ENCODE measurements at regions not wholly inside any gene's neighbourhood (a gene's known extent, or its start where the extent isn't known, plus 50 kb on each side); places are given as distances from the start of the nearest gene placed in this dataset.
"Not testable (repeated sequence)": the region's sequence is repeated elsewhere in the genome, so short reads cannot be mapped to it uniquely, and the experiment has no call there.

- H3K27ac Mint-ChIP-seq, result no peak overlapping the region
- H3K9me3 Mint-ChIP-seq (ENCODE audit: insufficient read depth), result no peaks in the 10 kb centered on the region
- ChIA-PET POLR2A (no interaction called here), CTCF (no interaction called here)
- H3K4me3 Mint-ChIP-seq, result no peak overlapping the region
- peaks cover 35% of the 10 kb centered on the region for H3K36me3 Mint-ChIP-seq (ENCODE audit: low read depth)
- H3K27me3 Mint-ChIP-seq (ENCODE audit: low read depth), result no peaks in the 10 kb centered on the region
- no peaks in the 10 kb centered on the region for H3K4me1 Mint-ChIP-seq (ENCODE audit: low read depth)
- no peak for ATAC-seq
- DNase-seq, result no peak
These were observed 52.0 kb downstream of the PRORP start for GRCh38 chr14:35174342-35174741.

DNA sequence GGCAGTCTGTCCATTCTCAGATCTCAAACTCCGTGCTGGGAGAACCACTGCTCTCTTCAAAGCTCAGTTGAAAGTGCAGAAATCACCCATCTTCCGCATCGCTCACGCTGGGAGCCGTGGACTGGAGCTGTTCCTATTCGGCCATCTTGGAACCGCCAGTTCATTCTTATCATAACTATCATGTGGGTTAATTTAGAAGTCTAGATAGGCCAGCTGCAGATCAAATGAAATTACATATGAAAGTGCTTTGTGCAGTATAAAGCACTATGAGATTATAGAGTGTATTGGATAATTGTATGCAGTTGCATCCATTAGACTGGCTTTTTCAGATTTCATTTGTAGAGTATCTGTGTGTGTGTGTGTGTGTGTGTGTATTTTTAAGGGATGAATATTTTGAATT is 57.8 kb downstream of the PRORP start:
- Mint-ChIP-seq H3K27ac (no peak overlapping the region), H3K9me3 (ENCODE audit: insufficient read depth) (no peaks in the 10 kb centered on the region), H3K36me3 (ENCODE audit: low read depth) (peaks cover 13% of the 10 kb centered on the region), H3K4me3 (no peak overlapping the region), H3K4me1 (ENCODE audit: low read depth) (no peaks in the 10 kb centered on the region), H3K27me3 (ENCODE audit: low read depth) (no peaks in the 10 kb centered on the region)
- CTCF ChIA-PET, result no interaction called here
- POLR2A ChIA-PET, result no interaction called here
- no peak for ATAC-seq
- DNase-seq, result no peak

- DNase-seq; H3K4me3 Mint-ChIP-seq; H3K4me1 Mint-ChIP-seq (ENCODE audit: low read depth); ATAC-seq; CTCF ChIA-PET; H3K27me3 Mint-ChIP-seq (ENCODE audit: low read depth); POLR2A ChIA-PET; H3K27ac Mint-ChIP-seq; H3K9me3 Mint-ChIP-seq (ENCODE audit: insufficient read depth): not testable (repeated sequence)
- H3K36me3 Mint-ChIP-seq (ENCODE audit: low read depth), result peaks cover 11% of the 10 kb centered on the region
These were observed 62.5 kb downstream of the PRORP start for GRCh38 chr14:35184891-35185290.

GRCh38 chr14:35189422-35189821 is 67.1 kb downstream of the PRORP start:
- DNase-seq (no peak), ATAC-seq (no peak)
- no peaks in the 10 kb centered on the region for H3K9me3 Mint-ChIP-seq (ENCODE audit: insufficient read depth)
- no peak overlapping the region for H3K27ac Mint-ChIP-seq
- ChIA-PET CTCF (no interaction called here), POLR2A (no interaction called here)
- H3K36me3 Mint-ChIP-seq (ENCODE audit: low read depth), result peaks cover 30% of the 10 kb centered on the region
- no peak overlapping the region for H3K4me3 Mint-ChIP-seq
- H3K4me1 Mint-ChIP-seq (ENCODE audit: low read depth), result no peaks in the 10 kb centered on the region
- H3K27me3 Mint-ChIP-seq (ENCODE audit: low read depth), result no peaks in the 10 kb centered on the region

DNA sequence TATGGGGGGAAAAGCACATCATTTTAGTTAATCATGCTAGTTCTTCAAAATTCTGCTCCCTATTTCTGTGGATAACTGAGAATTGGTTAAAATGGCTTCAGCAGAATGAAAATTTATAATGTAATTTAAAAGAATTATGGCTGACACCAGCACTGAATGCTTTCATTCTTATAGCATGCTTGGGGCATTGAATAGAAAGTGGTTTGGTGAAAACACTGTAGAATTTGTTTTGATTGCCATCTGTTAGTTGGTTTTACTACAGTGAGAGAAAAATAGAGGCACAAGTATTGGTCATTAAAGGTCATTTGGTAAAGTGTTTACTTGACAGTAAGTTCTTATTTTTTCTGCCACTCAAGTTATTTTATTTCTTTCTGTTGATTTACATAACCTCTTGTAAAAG is 70.8 kb downstream of the PRORP start:
- peaks cover 5% of the 10 kb centered on the region for H3K4me1 Mint-ChIP-seq (ENCODE audit: low read depth)
- ATAC-seq, result no peak
- ChIA-PET POLR2A (no interaction called here), CTCF (no interaction called here)
- no peak overlapping the region for H3K4me3 Mint-ChIP-seq
- H3K27me3 Mint-ChIP-seq (ENCODE audit: low read depth), result no peaks in the 10 kb centered on the region
- DNase-seq, result no peak
- H3K27ac Mint-ChIP-seq, result no peak overlapping the region
- no peaks in the 10 kb centered on the region for H3K9me3 Mint-ChIP-seq (ENCODE audit: insufficient read depth)
- peaks cover 28% of the 10 kb centered on the region for H3K36me3 Mint-ChIP-seq (ENCODE audit: low read depth)

DNA sequence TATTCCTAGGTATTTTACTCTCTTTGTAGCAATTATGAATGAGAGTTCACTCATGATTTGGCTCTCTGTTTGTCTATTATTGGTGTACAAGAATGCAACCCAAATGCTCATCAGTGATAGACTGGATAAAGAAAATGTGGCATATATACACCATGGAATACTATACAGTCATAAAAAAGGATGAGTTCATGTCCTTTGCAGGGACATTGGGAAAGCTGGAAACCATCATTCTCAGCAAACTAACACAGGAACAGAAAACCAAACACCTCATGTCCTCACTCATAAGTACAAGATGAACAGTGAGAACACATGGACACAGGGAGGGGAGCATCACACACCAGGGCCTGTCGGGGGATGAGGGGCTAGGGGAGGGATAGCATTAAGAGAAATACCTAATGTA is 71.8 kb downstream of the PRORP start:
- H3K27me3 Mint-ChIP-seq (ENCODE audit: low read depth); H3K4me1 Mint-ChIP-seq (ENCODE audit: low read depth); CTCF ChIA-PET; ATAC-seq; POLR2A ChIA-PET; DNase-seq; H3K9me3 Mint-ChIP-seq (ENCODE audit: insufficient read depth); H3K27ac Mint-ChIP-seq; H3K4me3 Mint-ChIP-seq: not testable (repeated sequence)
- peaks cover 28% of the 10 kb centered on the region for H3K36me3 Mint-ChIP-seq (ENCODE audit: low read depth)

DNA sequence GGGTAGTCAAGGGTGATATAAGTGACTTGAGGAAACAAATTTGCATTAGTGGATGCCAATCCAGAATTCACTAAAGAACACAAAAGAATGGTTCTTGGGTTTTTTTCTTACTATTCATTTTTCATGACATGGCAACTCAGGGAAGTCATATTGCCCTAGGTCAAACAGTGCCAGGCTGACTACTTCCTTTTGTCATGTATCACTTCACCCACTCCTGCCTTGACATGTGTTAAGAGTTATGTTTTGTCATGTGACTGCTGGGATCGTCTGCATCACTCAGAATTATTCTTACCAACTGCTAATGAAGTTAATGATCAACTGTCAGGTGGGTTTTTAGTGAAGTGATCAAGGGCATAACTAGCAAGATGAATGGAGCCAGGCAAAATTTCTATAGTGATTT is 74.2 kb downstream of the PRORP start:
- no peaks in the 10 kb centered on the region for H3K27me3 Mint-ChIP-seq (ENCODE audit: low read depth)
- peaks cover 27% of the 10 kb centered on the region for H3K36me3 Mint-ChIP-seq (ENCODE audit: low read depth)
- H3K27ac Mint-ChIP-seq, result no peak overlapping the region
- DNase-seq (no peak), ATAC-seq (no peak)
- H3K9me3 Mint-ChIP-seq (ENCODE audit: insufficient read depth), result no peaks in the 10 kb centered on the region
- peaks cover 11% of the 10 kb centered on the region for H3K4me1 Mint-ChIP-seq (ENCODE audit: low read depth)
- H3K4me3 Mint-ChIP-seq, result no peak overlapping the region
- ChIA-PET POLR2A (no interaction called here), CTCF (no interaction called here)

DNA sequence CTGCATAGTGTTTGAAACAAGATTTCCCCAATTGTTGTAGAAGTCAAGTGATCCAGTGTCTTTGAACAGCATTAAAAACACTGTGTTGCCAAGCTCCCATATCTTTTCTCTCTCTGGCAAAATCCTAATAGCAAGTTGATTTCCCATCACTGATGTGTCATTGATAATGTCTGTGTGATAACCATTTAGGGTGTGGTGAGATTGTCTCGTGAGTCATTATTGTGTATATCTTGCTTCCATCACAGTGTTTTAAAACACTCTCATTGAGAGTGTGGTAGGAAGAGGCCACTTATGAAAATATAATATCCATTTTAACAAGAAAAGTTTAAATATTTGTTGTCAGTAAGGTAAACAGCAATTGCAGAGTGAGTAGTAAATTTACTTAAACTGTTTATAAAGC is 74.7 kb downstream of the PRORP start:
- Mint-ChIP-seq H3K27ac (no peak overlapping the region), H3K36me3 (ENCODE audit: low read depth) (peaks cover 23% of the 10 kb centered on the region), H3K27me3 (ENCODE audit: low read depth) (no peaks in the 10 kb centered on the region), H3K4me3 (no peak overlapping the region), H3K4me1 (ENCODE audit: low read depth) (peaks cover 12% of the 10 kb centered on the region), H3K9me3 (ENCODE audit: insufficient read depth) (no peaks in the 10 kb centered on the region)
- no peak for ATAC-seq
- DNase-seq, result no peak
- ChIA-PET CTCF (no interaction called here), POLR2A (no interaction called here)

GRCh38 chr14:35201066-35201465 is 78.7 kb downstream of the PRORP start:
- Mint-ChIP-seq H3K4me3 (no peak overlapping the region), H3K27me3 (ENCODE audit: low read depth) (no peaks in the 10 kb centered on the region), H3K27ac (no peak overlapping the region), H3K36me3 (ENCODE audit: low read depth) (peaks cover 9% of the 10 kb centered on the region), H3K9me3 (ENCODE audit: insufficient read depth) (no peaks in the 10 kb centered on the region), H3K4me1 (ENCODE audit: low read depth) (peaks cover 31% of the 10 kb centered on the region)
- CTCF ChIA-PET, result interaction anchor here (2.3 kb wide), 1 partner anchor 29 kb away, joined by 8 read pairs; no protein-coding TSS in a partner anchor
- DNase-seq (no peak), ATAC-seq (no peak)
- POLR2A ChIA-PET, result interaction anchor here (0.7 to 1.6 kb wide), 2 partner anchors 87 to 204 kb away, joined by 3 to 5 read pairs; partner anchors contain the start of gene NFKBIA

GRCh38 chr14:35202195-35202594 is 79.8 kb downstream of the PRORP start:
- CTCF ChIA-PET, result interaction anchor here (1.3 to 2.3 kb wide), 5 partner anchors 12 to 219 kb away, joined by 3 to 9 read pairs (median 6); no protein-coding TSS in a partner anchor
- Mint-ChIP-seq H3K27me3 (ENCODE audit: low read depth) (no peaks in the 10 kb centered on the region), H3K4me1 (ENCODE audit: low read depth) (peaks cover 27% of the 10 kb centered on the region), H3K4me3 (no peak overlapping the region), H3K9me3 (ENCODE audit: insufficient read depth) (no peaks in the 10 kb centered on the region), H3K27ac (no peak overlapping the region), H3K36me3 (ENCODE audit: low read depth) (peaks cover 6% of the 10 kb centered on the region)
- ATAC-seq, result no peak
- POLR2A ChIA-PET, result interaction anchor here (0.6 to 1.6 kb wide), 2 partner anchors 203 to 215 kb away, joined by 4 to 5 read pairs; partner anchors contain the start of gene NFKBIA
- no peak for DNase-seq

DNA sequence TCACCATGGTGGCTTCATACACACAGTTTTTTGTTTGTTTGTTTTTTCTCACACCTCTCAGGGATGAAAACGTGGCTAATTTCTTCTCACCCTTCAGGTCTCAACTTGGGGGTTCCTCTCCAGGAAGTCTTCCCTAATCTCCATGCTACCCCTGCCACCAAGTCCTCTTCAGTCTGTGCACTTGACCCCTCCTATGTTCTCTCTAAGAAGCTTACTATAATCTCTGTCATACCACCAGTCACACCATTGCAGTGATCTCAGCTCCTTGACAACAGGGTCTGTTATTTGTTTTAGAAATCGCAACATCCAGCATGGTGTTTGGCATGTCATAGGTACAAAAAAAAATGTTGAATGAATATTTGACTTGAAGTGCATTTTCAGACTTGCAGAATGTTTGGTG is 83.4 kb downstream of the PRORP start:
- Mint-ChIP-seq H3K27me3 (ENCODE audit: low read depth) (no peaks in the 10 kb centered on the region), H3K9me3 (ENCODE audit: insufficient read depth) (no peaks in the 10 kb centered on the region), H3K36me3 (ENCODE audit: low read depth) (peaks cover 6% of the 10 kb centered on the region), H3K4me3 (no peak overlapping the region), H3K27ac (no peak overlapping the region), H3K4me1 (ENCODE audit: low read depth) (peaks cover 29% of the 10 kb centered on the region)
- ChIA-PET CTCF (interaction anchor here (1.4 kb wide), 1 partner anchor 9 kb away, joined by 3 read pairs; no protein-coding TSS in a partner anchor), POLR2A (no interaction called here)
- DNase-seq (no peak), ATAC-seq (no peak)

DNA sequence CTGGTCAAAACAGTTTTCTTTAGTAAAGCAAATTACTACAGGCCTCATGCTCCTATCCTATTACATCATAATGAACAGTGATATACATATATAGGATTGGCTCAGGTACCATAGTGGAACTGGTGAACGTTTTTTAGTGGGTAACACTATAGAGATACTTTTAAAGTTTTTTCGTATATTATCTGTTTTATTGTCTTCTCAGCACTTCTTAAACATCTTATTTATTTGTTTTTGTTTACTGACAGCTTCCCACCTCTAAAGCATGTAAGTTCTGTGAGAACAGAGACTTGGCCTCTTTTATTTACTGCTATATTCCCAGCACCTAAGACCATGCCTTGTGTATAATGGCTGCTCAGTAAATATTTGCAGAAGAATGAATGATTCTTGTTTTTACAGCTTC is 81.1 kb upstream of the PSMA6 start:
- H3K4me3 Mint-ChIP-seq, result no peak overlapping the region
- no peaks in the 10 kb centered on the region for H3K36me3 Mint-ChIP-seq (ENCODE audit: low read depth)
- CTCF ChIA-PET, result interaction anchor here (2.1 kb wide), 1 partner anchor 19 kb away, joined by 11 read pairs; no protein-coding TSS in a partner anchor
- DNase-seq, result no peak
- ATAC-seq, result no peak
- peaks cover 14% of the 10 kb centered on the region for H3K4me1 Mint-ChIP-seq (ENCODE audit: low read depth)
- no peak overlapping the region for H3K27ac Mint-ChIP-seq
- no peaks in the 10 kb centered on the region for H3K9me3 Mint-ChIP-seq (ENCODE audit: insufficient read depth)
- no peaks in the 10 kb centered on the region for H3K27me3 Mint-ChIP-seq (ENCODE audit: low read depth)
- POLR2A ChIA-PET, result interaction anchor here (0.6 kb wide), 1 partner anchor 200 kb away, joined by 3 read pairs; no protein-coding TSS in a partner anchor

DNA sequence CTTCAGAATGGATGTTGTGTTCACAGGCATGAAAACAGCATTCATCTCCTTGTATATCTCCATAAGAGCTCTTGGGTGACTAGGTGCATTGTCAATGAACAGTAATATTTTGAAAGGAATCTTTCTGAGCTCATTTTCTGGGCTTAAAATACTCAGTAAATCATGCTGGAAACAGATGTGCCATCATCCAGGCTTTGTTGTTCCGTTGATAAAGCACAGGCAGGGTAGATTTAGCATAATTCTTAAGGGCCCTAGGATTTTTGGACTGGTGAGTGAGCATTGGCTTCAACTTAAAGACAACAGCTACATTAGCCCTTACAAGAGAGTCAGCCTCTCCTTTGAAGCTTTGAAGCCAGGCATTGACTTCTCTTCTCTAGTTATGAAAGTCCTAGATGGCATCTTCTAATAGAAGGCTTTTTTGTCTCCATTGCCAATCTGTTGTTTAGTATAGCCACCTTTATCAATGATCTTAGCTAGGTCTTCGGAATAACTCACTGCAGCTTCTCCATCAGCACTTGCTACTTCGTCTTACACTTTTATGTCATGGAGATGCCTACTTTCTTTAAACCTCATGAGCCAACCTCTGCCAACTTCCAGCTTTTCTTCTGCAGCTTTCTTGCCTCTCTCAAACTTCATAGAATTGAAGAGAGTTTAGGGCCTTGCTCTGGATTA is 79.6 kb upstream of the PSMA6 start:
- H3K27me3 Mint-ChIP-seq (ENCODE audit: low read depth), result no peaks in the 10 kb centered on the region
- no peak overlapping the region for H3K27ac Mint-ChIP-seq
- no peak overlapping the region for H3K4me3 Mint-ChIP-seq
- H3K36me3 Mint-ChIP-seq (ENCODE audit: low read depth), result no peaks in the 10 kb centered on the region
- no peaks in the 10 kb centered on the region for H3K9me3 Mint-ChIP-seq (ENCODE audit: insufficient read depth)
- H3K4me1 Mint-ChIP-seq (ENCODE audit: low read depth), result peaks cover 14% of the 10 kb centered on the region
- ChIA-PET CTCF (interaction anchor here (1.0 to 2.1 kb wide), 5 partner anchors 17 to 201 kb away, joined by 3 to 11 read pairs (median 3); no protein-coding TSS in a partner anchor), POLR2A (no interaction called here)
- ATAC-seq (no peak), DNase-seq (no peak)
